ENCODE measurements at regions not wholly inside any gene's neighbourhood (a gene's known extent, or its start where the extent isn't known, plus 50 kb on each side); places are given as distances from the start of the nearest gene placed in this dataset.

- Histone ChIP-seq H3K4me1 (no peaks in the 10 kb centered on the region), H3K4me3 (no peak overlapping the region), H3K9me3 (peaks cover 0 to 2% (median 0%) of the 10 kb centered on the region in 4 donors), H3K36me3 (no peaks in the 10 kb centered on the region), H3K27ac (no peak overlapping the region), H3K27me3 (no peaks in the 10 kb centered on the region)
- no peak for DNase-seq (ENCODE audit: low spot score in 2 of 2)
- TF ChIP-seq, protein P1, sequence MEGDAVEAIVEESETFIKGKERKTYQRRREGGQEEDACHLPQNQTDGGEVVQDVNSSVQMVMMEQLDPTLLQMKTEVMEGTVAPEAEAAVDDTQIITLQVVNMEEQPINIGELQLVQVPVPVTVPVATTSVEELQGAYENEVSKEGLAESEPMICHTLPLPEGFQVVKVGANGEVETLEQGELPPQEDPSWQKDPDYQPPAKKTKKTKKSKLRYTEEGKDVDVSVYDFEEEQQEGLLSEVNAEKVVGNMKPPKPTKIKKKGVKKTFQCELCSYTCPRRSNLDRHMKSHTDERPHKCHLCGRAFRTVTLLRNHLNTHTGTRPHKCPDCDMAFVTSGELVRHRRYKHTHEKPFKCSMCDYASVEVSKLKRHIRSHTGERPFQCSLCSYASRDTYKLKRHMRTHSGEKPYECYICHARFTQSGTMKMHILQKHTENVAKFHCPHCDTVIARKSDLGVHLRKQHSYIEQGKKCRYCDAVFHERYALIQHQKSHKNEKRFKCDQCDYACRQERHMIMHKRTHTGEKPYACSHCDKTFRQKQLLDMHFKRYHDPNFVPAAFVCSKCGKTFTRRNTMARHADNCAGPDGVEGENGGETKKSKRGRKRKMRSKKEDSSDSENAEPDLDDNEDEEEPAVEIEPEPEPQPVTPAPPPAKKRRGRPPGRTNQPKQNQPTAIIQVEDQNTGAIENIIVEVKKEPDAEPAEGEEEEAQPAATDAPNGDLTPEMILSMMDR (IDR thresholded peaks at IDR 0.05), result no peak
- TF ChIP-seq EP300 (IDR thresholded peaks at IDR 0.05) (no peak), POLR2A (IDR thresholded peaks at IDR 0.05) (no peak)
- 87 to 94% methylated on average over 4 of the region's 4 CpGs for WGBS, 2 donors
These were observed 311.9 kb downstream of the SHQ1 start for GRCh38 chr3:72536206-72536877.

GRCh38 chr3:72535772-72536171, 312.5 kb downstream of the SHQ1 start:
- no peak for DNase-seq (ENCODE audit: low spot score in 2 of 2)

DNA sequence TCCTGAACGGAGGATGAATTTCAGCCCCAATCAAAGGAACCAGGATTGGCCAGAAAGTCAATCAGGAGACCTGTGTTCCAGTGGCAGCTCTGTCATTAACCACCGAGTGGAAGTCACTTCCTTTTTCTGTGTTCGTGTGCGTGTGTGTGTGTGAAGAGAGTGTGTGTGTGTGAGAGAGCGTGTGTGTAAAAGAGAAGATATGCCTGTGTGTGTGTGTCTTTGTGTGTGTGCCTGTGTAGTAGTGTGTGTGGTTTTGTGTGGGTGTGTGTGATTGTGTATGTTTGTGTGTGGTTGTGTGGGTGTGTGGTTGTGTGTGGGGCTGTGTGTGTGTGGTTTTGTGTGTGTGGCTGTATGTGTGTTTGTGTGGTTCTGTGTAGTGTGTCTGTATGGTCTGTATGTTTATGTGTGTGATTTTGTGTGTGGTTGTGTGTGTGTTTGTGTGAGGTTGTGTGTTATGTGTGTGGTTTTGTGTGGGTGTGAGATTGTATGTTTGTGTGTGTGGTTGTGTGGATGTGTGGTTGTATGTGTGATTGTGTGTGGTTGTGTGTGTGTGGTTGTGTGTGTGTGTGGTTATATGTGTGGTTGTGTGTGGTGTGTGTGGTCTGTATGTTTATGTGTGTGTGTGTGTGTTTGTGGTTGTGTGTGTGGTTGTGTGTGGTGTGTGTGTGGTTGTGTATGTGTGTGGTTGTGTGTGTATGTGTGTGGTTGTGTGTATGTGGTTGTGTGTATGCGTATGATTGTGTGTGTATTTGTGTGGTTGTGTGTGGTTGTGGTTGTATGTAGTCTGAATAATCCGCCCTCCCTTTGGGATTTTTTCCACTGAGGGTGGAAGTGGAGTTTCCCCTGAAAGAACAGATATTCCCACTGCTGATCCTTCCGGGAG, 314.4 kb downstream of the SHQ1 start:
- WGBS, 2 donors, result 73 to 82% methylated on average over 8 of the region's 8 CpGs
- Histone ChIP-seq H3K4me3 (no peak overlapping the region), H3K27me3 (no peaks in the 10 kb centered on the region), H3K9me3 (peaks cover 0 to 2% (median 0%) of the 10 kb centered on the region in 4 donors), H3K36me3 (no peaks in the 10 kb centered on the region), H3K4me1 (no peaks in the 10 kb centered on the region), H3K27ac (no peak overlapping the region)
- TF ChIP-seq EP300 (IDR thresholded peaks at IDR 0.05) (no peak), POLR2A (IDR thresholded peaks at IDR 0.05) (no peak)
- TF ChIP-seq, protein P1 (IDR thresholded peaks at IDR 0.05), result no peak
- no peak for DNase-seq (ENCODE audit: low spot score in 2 of 2)

More at GRCh38 chr3:72535772-72536171, 312.5 kb downstream of the SHQ1 start:
- no peaks in the 10 kb centered on the region for H3K27me3 ChIP-seq
- H3K4me1 ChIP-seq, result no peaks in the 10 kb centered on the region
- WGBS, 2 donors, result 45 to 51% methylated on average over 7 of the region's 7 CpGs
- no peaks in the 10 kb centered on the region for H3K36me3 ChIP-seq
- H3K4me3 ChIP-seq, result no peak overlapping the region
- H3K9me3 ChIP-seq, result peaks cover 0 to 2% (median 0%) of the 10 kb centered on the region in 4 donors
- H3K27ac ChIP-seq, result no peak overlapping the region
- TF ChIP-seq, protein P1 (IDR thresholded peaks at IDR 0.05), result no peak
- TF ChIP-seq POLR2A (IDR thresholded peaks at IDR 0.05) (no peak), EP300 (IDR thresholded peaks at IDR 0.05) (no peak)

DNA sequence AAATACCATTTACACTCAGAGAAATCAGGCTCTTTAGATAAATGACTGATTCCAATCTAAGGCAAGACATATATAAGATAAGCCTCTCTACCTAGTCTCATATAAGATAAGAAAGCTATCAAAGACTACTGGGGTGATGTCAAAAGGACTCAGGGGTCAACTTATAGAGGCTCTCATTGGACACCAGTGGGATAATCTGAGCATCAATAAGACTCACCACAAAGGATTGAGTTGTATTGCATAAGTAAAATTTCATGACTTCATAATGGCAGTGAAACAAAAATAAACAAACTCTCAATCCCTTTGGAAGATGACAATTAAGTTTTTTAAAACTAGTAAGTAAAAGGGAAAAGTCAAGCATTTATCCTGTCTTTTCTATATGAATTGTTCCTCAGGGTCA, 317.8 kb downstream of the SHQ1 start:
- TF ChIP-seq, protein P1 (IDR thresholded peaks at IDR 0.05), result no peak
- TF ChIP-seq EP300 (IDR thresholded peaks at IDR 0.05), result no peak
- no peak for TF ChIP-seq POLR2A (IDR thresholded peaks at IDR 0.05)
- no peak for DNase-seq (ENCODE audit: low spot score in 2 of 2)
- H3K27ac ChIP-seq, result no peak overlapping the region
- H3K9me3 ChIP-seq, result peaks cover 0 to 2% (median 0%) of the 10 kb centered on the region in 4 donors
- no peaks in the 10 kb centered on the region for H3K4me1 ChIP-seq
- H3K4me3 ChIP-seq, result no peak overlapping the region
- H3K36me3 ChIP-seq, result no peaks in the 10 kb centered on the region
- no peaks in the 10 kb centered on the region for H3K27me3 ChIP-seq

- TF ChIP-seq POLR2A (IDR thresholded peaks at IDR 0.05) (no peak), EP300 (IDR thresholded peaks at IDR 0.05) (no peak)
- TF ChIP-seq, protein P1 (IDR thresholded peaks at IDR 0.05), result no peak
- no peak for DNase-seq (ENCODE audit: low spot score in 2 of 2)
- Histone ChIP-seq H3K27me3 (no peaks in the 10 kb centered on the region), H3K4me1 (no peaks in the 10 kb centered on the region), H3K4me3 (no peak overlapping the region), H3K27ac (no peak overlapping the region), H3K9me3 (peaks cover 0 to 2% (median 0%) of the 10 kb centered on the region in 4 donors), H3K36me3 (no peaks in the 10 kb centered on the region)
- 84 to 90% methylated on average over 4 of the region's 4 CpGs for WGBS, 2 donors
These were observed 319.2 kb downstream of the SHQ1 start for GRCh38 chr3:72529081-72529480.
